Fibroblast of lung (primary cell): ENCODE measurements at regions not wholly inside any gene's neighbourhood (a gene's known extent, or its start where the extent isn't known, plus 50 kb on each side); places are given as distances from the start of the nearest gene placed in this dataset.

Experiments
- CTCF ChIP-seq, 2 donors: IDR thresholded peaks in 1 of 2; conservative IDR thresholded peaks in 1 of 2; 1 replicate in 1 of 2; 2 replicates in 1 of 2; pipeline ENCODE4 v1.5.1; 2011 to 2012; ENCODE audit warnings: low read length in 2 of 2, control low read depth in 1 of 2, inconsistent platforms in 1 of 2, low read depth in 1 of 2, mild to moderate bottlenecking in 1 of 2
- EZH2 ChIP-seq: IDR thresholded peaks from 2 replicates; pipeline ENCODE4 v1.5.1; 2012; ENCODE audit warnings: low read length, control low read depth, mild to moderate bottlenecking; ENCODE audit errors: missing control alignments

GRCh38 chr9:25964239-25964638 is 286.0 kb upstream of the TUSC1 start:
- peak; percentile 27 to 58 for TF ChIP-seq CTCF (conservative IDR thresholded peaks at IDR 0.05 in 1 of 2, IDR thresholded peaks at IDR 0.05 in 1 of 2; ENCODE audit: low read depth in 1 of 2, low read length in 2 of 2)
- no peak for TF ChIP-seq EZH2
